H1 (cell line): ENCODE measurements at regions not wholly inside any gene's neighbourhood (a gene's known extent, or its start where the extent isn't known, plus 50 kb on each side); places are given as distances from the start of the nearest gene placed in this dataset.

Experiments
- CTCF ChIA-PET: fragments of 300-600 bp; sonication (Branson Sonifier 250); formaldehyde crosslinking; loops from one replicate; lab custom pipeline; 2021; ENCODE audit not compliant: partially characterized antibody; lab: Charles Lee
- POLR2A ChIA-PET: fragments of 300-600 bp; sonication (Branson Sonifier 250); formaldehyde crosslinking; loops from one replicate; lab custom pipeline; 2021; ENCODE audit warnings: inconsistent platforms; ENCODE audit not compliant: partially characterized antibody; lab: Charles Lee
- DNase-seq, 2 experiments: peaks; one replicate each; pipeline versions ENCODE4 v3.0.0 to v3.0.0-alpha.2; 2010 to 2022; ENCODE audit warnings: low spot score in 2 of 2, low read depth in 1 of 2, mixed read lengths in 1 of 2
- FAIRE-seq: peaks from 2 replicates; lab custom pipeline; 2011; peaks lifted over from hg19 to GRCh38; lab: Jason Lieb, UNC
- H2AFZ ChIP-seq: 2 replicates; pipeline ENCODE4 v1.8.1; 2012; ENCODE audit warnings: low read length, inconsistent platforms
- H2AK5ac ChIP-seq: 2 replicates; pipeline ENCODE4 v1.6.1; 2013; ENCODE audit warnings: low read depth, low read length
- H2BK120ac ChIP-seq: replicated peaks from 2 replicates; pipeline ENCODE3; 2013; ENCODE audit warnings: low read depth, low read length, inconsistent platforms
- H2BK12ac ChIP-seq: 2 replicates; pipeline ENCODE4 v1.6.1; 2013; ENCODE audit warnings: low read depth, low read length
- H2BK15ac ChIP-seq: 2 replicates; pipeline ENCODE4 v1.6.1; 2013; ENCODE audit warnings: low read length
- H2BK20ac ChIP-seq: 2 replicates; pipeline ENCODE4 v1.6.1; 2013; ENCODE audit warnings: low read length
- H2BK5ac ChIP-seq: 2 replicates; pipeline ENCODE4 v1.6.1; 2013; ENCODE audit warnings: low read depth, low read length
- H3K14ac ChIP-seq: 2 replicates; pipeline ENCODE4 v1.6.1; 2013; ENCODE audit warnings: inconsistent platforms; ENCODE audit not compliant: insufficient read length
- H3K18ac ChIP-seq: 2 replicates; pipeline ENCODE4 v1.6.1; 2013; ENCODE audit warnings: low read length; ENCODE audit errors: extremely low read depth
- H3K23ac ChIP-seq: 2 replicates; pipeline ENCODE4 v1.6.1; 2013; ENCODE audit warnings: inconsistent platforms; ENCODE audit not compliant: insufficient read length
- H3K23me2 ChIP-seq: 2 replicates; pipeline ENCODE4 v1.6.1; 2013; ENCODE audit warnings: low read depth, low read length
- H3K27ac ChIP-seq: 2 replicates; pipeline ENCODE4 v1.6.1; 2011; ENCODE audit warnings: low read depth, low read length, inconsistent platforms
- H3K27me3 ChIP-seq, 4 experiments: replicated peaks in 1 of 4; 1 replicate in 1 of 4; 2 replicates in 3 of 4; pipeline versions ENCODE4 v1.6.1 to v1.8.1; 2011 to 2013; ENCODE audit warnings: low read length in 3 of 4, mild to moderate bottlenecking in 3 of 4, inconsistent platforms in 2 of 4, mixed read lengths in 2 of 4, moderate library complexity in 1 of 4; ENCODE audit not compliant: control insufficient read depth in 3 of 4, insufficient read depth in 3 of 4; ENCODE audit errors: extremely low read depth in 1 of 4
- H3K36me3 ChIP-seq, 4 experiments: 2 replicates each; pipeline versions ENCODE4 v1.6.1 to v1.8.1; 2011 to 2013; ENCODE audit warnings: mild to moderate bottlenecking in 4 of 4, low read length in 3 of 4, moderate library complexity in 2 of 4, control low read depth in 1 of 4, inconsistent platforms in 1 of 4; ENCODE audit not compliant: insufficient read depth in 4 of 4, control insufficient read depth in 2 of 4
- H3K4ac ChIP-seq: replicated peaks from 2 replicates; pipeline ENCODE3; 2013; ENCODE audit warnings: low read length, low read depth, mixed read lengths, inconsistent platforms; ENCODE audit not compliant: insufficient read length
- H3K4me1 ChIP-seq, 4 experiments: replicated peaks in 1 of 4; 1 replicate in 1 of 4; 2 replicates in 3 of 4; pipeline versions ENCODE4 v1.6.1 to v1.8.1; 2011 to 2013; ENCODE audit warnings: low read length in 3 of 4, inconsistent platforms in 2 of 4, mixed read lengths in 1 of 4; ENCODE audit not compliant: insufficient read depth in 4 of 4, control insufficient read depth in 3 of 4
- H3K4me2 ChIP-seq, 2 experiments: 2 replicates each; pipeline versions ENCODE4 v1.6.1 to v1.8.1; 2011 to 2013; ENCODE audit warnings: low read depth in 2 of 2, low read length in 2 of 2, control low read depth in 1 of 2, inconsistent platforms in 1 of 2, mild to moderate bottlenecking in 1 of 2; ENCODE audit not compliant: insufficient read depth in 1 of 2
- H3K4me3 ChIP-seq, 4 experiments: fragments of 200-600, 300-600 bp in 1 of 4; sonication (generic), shearing (Covaris generic), sonication (Bioruptor Twin) in 1 of 4; 2 replicates each; pipeline versions ENCODE4 v1.5.1 to v1.8.1; 2011 to 2016; ENCODE audit warnings: low read length in 4 of 4, low read depth in 3 of 4, control low read depth in 2 of 4, inconsistent platforms in 2 of 4, mild to moderate bottlenecking in 2 of 4, mixed read lengths in 1 of 4, moderate library complexity in 1 of 4; ENCODE audit not compliant: insufficient read depth in 2 of 4; ENCODE audit errors: extremely low read depth in 1 of 4
- H3K56ac ChIP-seq: replicated peaks from 2 replicates; pipeline ENCODE3; 2013; ENCODE audit warnings: low read depth, mild to moderate bottlenecking, mixed read lengths, low read length, inconsistent platforms; ENCODE audit not compliant: insufficient read length
- H3K79me1 ChIP-seq: 2 replicates; pipeline ENCODE4 v1.6.1; 2013; ENCODE audit warnings: low read depth, low read length, control low read depth
- H3K79me2 ChIP-seq, 2 experiments: 2 replicates each; pipeline versions ENCODE4 v1.6.1 to v1.8.1; 2012 to 2013; ENCODE audit warnings: low read length in 2 of 2, mild to moderate bottlenecking in 2 of 2, inconsistent platforms in 1 of 2; ENCODE audit not compliant: insufficient read depth in 2 of 2, control insufficient read depth in 1 of 2
- H3K9ac ChIP-seq, 4 experiments: replicated peaks in 1 of 4; 1 replicate in 1 of 4; 2 replicates in 3 of 4; pipeline versions ENCODE4 v1.6.1 to v1.8.1; 2011 to 2013; ENCODE audit warnings: low read depth in 3 of 4, low read length in 3 of 4, control low read depth in 2 of 4, mild to moderate bottlenecking in 2 of 4, moderate library complexity in 2 of 4, inconsistent platforms in 1 of 4; ENCODE audit errors: extremely low read depth in 1 of 4
- H3K9me3 ChIP-seq, 2 experiments: 2 replicates each; pipeline versions ENCODE4 v1.6.1 to v1.8.1; 2012 to 2013; ENCODE audit warnings: mild to moderate bottlenecking in 2 of 2, moderate library complexity in 2 of 2, control low read depth in 1 of 2, inconsistent platforms in 1 of 2, low read depth in 1 of 2, low read length in 1 of 2, mixed read lengths in 1 of 2; ENCODE audit not compliant: insufficient read depth in 2 of 2
- H4K20me1 ChIP-seq, 2 experiments: replicated peaks in 1 of 2; 2 replicates each; pipeline versions ENCODE3 to v1.8.1; 2011 to 2013; ENCODE audit warnings: inconsistent platforms in 2 of 2, low read length in 2 of 2, mild to moderate bottlenecking in 1 of 2; ENCODE audit not compliant: insufficient read depth in 2 of 2, control insufficient read depth in 1 of 2
- H4K5ac ChIP-seq: 2 replicates; pipeline ENCODE4 v1.6.1; 2013; ENCODE audit warnings: low read length, low read depth, mixed read lengths, inconsistent platforms; ENCODE audit not compliant: insufficient read length
- H4K8ac ChIP-seq: 2 replicates; pipeline ENCODE4 v1.8.0; 2013; ENCODE audit warnings: mild to moderate bottlenecking, moderate library complexity, low read length, inconsistent platforms; ENCODE audit not compliant: insufficient read depth; ENCODE audit errors: extremely low read depth
- H4K91ac ChIP-seq: replicated peaks from 2 replicates; pipeline ENCODE3; 2013; ENCODE audit warnings: low read length, mixed read lengths, inconsistent platforms; ENCODE audit not compliant: insufficient read length
- ATF3 ChIP-seq: IDR thresholded peaks from 2 replicates; pipeline ENCODE4 v1.6.1; 2011; ENCODE audit warnings: low read depth, mild to moderate bottlenecking, low read length; ENCODE audit not compliant: insufficient read depth
- BACH1 ChIP-seq: IDR thresholded peaks from 2 replicates; pipeline ENCODE4 v1.6.1; 2012; ENCODE audit warnings: low read length, improper control_type of control experiment
- POLR2A ChIP-seq, 2 experiments: IDR thresholded peaks; 1 replicate in 1 of 2; 2 replicates in 1 of 2; pipeline ENCODE4 v1.6.1; 2011; ENCODE audit warnings: low read depth in 2 of 2, low read length in 2 of 2, mild to moderate bottlenecking in 2 of 2; ENCODE audit errors: control extremely low read depth in 1 of 2
- POLR2AphosphoS5 ChIP-seq: IDR thresholded peaks from 2 replicates; pipeline ENCODE4 v1.6.1; 2011; ENCODE audit warnings: low read depth, low read length
- RAD21 ChIP-seq, 2 experiments: IDR thresholded peaks in 1 of 2; conservative IDR thresholded peaks in 1 of 2; 2 replicates each; pipeline ENCODE4 v1.6.1; 2011; ENCODE audit warnings: low read depth in 2 of 2, low read length in 2 of 2, improper control_type of control experiment in 1 of 2, inconsistent platforms in 1 of 2, mild to moderate bottlenecking in 1 of 2, moderate library complexity in 1 of 2
- RFX5 ChIP-seq: IDR thresholded peaks from 2 replicates; pipeline ENCODE4 v1.6.1; 2011; ENCODE audit warnings: low read depth, low read length, improper control_type of control experiment, borderline replicate concordance
- RXRA ChIP-seq: IDR thresholded peaks from 2 replicates; pipeline ENCODE4 v1.6.1; 2011; ENCODE audit warnings: low read depth, mild to moderate bottlenecking, low read length, moderate library complexity; ENCODE audit not compliant: insufficient read depth
- SRF ChIP-seq: IDR thresholded peaks from 2 replicates; pipeline ENCODE4 v1.6.1; 2011; ENCODE audit warnings: mild to moderate bottlenecking, low read depth, low read length, moderate library complexity
- WGBS, 2 experiments: shearing (Covaris generic) in 1 of 2; methylation state at CpG; one replicate each; pipeline versions ENCODE4 v1.1.6 to v1.1.7; 2013 to 2015; ENCODE audit warnings: low lambda C conversion rate in 2 of 2, mixed read lengths in 2 of 2, inconsistent platforms in 1 of 2, low coverage in 1 of 2, missing lambda C conversion rate in 1 of 2; ENCODE audit not compliant: insufficient replicate concordance in 2 of 2, insufficient coverage in 1 of 2, insufficient read length in 1 of 2; ENCODE audit errors: extremely low coverage in 1 of 2, missing lambda C conversion rate in 1 of 2; 5-methylcytosine and 5-hydroxymethylcytosine counted together
- TF ChIP-seq, protein P1 (sequence below): IDR thresholded peaks from 2 replicates; pipeline ENCODE4 v1.6.1; 2011; ENCODE audit warnings: low read length, improper control_type of control experiment
- TF ChIP-seq, protein P2 (sequence below), 3 experiments: IDR thresholded peaks; 1 replicate in 2 of 3; 2 replicates in 1 of 3; pipeline versions ENCODE4 v1.5.1 to v1.6.1; 2011; ENCODE audit warnings: low read length in 3 of 3, mild to moderate bottlenecking in 3 of 3, inconsistent platforms in 2 of 3, low read depth in 1 of 3, moderate library complexity in 1 of 3; ENCODE audit not compliant: insufficient read depth in 1 of 3; ENCODE audit errors: control extremely low read depth in 1 of 3

GRCh38 chr3:23713641-23714040 lies 92.1 kb upstream of the UBE2E1 start:
- Histone ChIP-seq H3K23ac (no peak overlapping the region), H3K36me3 (no peaks in the 10 kb centered on the region), H2AFZ (no peak overlapping the region), H2BK20ac (no peak overlapping the region), H2BK15ac (no peak overlapping the region), H3K27ac (no peak overlapping the region), H3K23me2 (no peaks in the 10 kb centered on the region), H3K18ac (no peak overlapping the region), H3K4me2 (no peak overlapping the region), H3K9me3 (no peaks in the 10 kb centered on the region), H3K4me1 (peaks cover 7 to 17% (median 13%) of the 10 kb centered on the region in 4 experiments), H3K4ac (no peak overlapping the region), H2BK120ac (no peak overlapping the region), H4K8ac (no peak overlapping the region), H3K79me2 (no peaks in the 10 kb centered on the region), H3K14ac (no peak overlapping the region), H2BK5ac (no peak overlapping the region), H3K9ac (no peak overlapping the region), H3K27me3 (peaks cover 0 to 2% (median 0%) of the 10 kb centered on the region in 4 experiments; a peak in 1 of 7 replicates), H4K91ac (no peak overlapping the region), H3K79me1 (no peaks in the 10 kb centered on the region), H2AK5ac (no peak overlapping the region), H3K56ac (no peak overlapping the region), H2BK12ac (no peak overlapping the region), H4K5ac (no peak overlapping the region), H4K20me1 (no peaks in the 10 kb centered on the region), H3K4me3 (no peak overlapping the region)
- no peak for DNase-seq
- POLR2A ChIA-PET: interaction anchor here (1.0 to 1.1 kb wide), 2 partner anchors 97 to 205 kb away, joined by 3 read pairs; no protein-coding TSS in a partner anchor
- WGBS, 2 experiments: 86% methylated on average over 4 of the region's 4 CpGs; no CpG with 5 or more reads in 1 of the 2 experiments
- no peak for FAIRE-seq
- CTCF ChIA-PET: interaction anchor here (0.9 to 4.6 kb wide), 7 partner anchors 10 to 176 kb away, joined by 3 to 13 read pairs (median 4); no protein-coding TSS in a partner anchor
- TF ChIP-seq ATF3: no peak
- no peak for TF ChIP-seq BACH1
- TF ChIP-seq, protein P1, sequence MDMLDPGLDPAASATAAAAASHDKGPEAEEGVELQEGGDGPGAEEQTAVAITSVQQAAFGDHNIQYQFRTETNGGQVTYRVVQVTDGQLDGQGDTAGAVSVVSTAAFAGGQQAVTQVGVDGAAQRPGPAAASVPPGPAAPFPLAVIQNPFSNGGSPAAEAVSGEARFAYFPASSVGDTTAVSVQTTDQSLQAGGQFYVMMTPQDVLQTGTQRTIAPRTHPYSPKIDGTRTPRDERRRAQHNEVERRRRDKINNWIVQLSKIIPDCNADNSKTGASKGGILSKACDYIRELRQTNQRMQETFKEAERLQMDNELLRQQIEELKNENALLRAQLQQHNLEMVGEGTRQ: no peak
- no peak for TF ChIP-seq POLR2A (IDR thresholded peaks at IDR 0.05; ENCODE audit: control extremely low read depth in 1 of 2, low read depth in 2 of 2, low read length in 2 of 2)
- no peak for TF ChIP-seq RFX5
- no peak for TF ChIP-seq RAD21 (IDR thresholded peaks at IDR 0.05 in 1 of 2, conservative IDR thresholded peaks at IDR 0.05 in 1 of 2; ENCODE audit: low read depth in 2 of 2, low read length in 2 of 2)
- no peak for TF ChIP-seq POLR2AphosphoS5
- TF ChIP-seq SRF: no peak
- TF ChIP-seq, protein P2, sequence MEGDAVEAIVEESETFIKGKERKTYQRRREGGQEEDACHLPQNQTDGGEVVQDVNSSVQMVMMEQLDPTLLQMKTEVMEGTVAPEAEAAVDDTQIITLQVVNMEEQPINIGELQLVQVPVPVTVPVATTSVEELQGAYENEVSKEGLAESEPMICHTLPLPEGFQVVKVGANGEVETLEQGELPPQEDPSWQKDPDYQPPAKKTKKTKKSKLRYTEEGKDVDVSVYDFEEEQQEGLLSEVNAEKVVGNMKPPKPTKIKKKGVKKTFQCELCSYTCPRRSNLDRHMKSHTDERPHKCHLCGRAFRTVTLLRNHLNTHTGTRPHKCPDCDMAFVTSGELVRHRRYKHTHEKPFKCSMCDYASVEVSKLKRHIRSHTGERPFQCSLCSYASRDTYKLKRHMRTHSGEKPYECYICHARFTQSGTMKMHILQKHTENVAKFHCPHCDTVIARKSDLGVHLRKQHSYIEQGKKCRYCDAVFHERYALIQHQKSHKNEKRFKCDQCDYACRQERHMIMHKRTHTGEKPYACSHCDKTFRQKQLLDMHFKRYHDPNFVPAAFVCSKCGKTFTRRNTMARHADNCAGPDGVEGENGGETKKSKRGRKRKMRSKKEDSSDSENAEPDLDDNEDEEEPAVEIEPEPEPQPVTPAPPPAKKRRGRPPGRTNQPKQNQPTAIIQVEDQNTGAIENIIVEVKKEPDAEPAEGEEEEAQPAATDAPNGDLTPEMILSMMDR (IDR thresholded peaks at IDR 0.05; ENCODE audit: control extremely low read depth in 1 of 3, insufficient read depth in 1 of 3, low read depth in 1 of 3, low read length in 3 of 3): no peak
- TF ChIP-seq RXRA: no peak
